NCI-H446 treated with DMSO at 0.1 percent for 48 hours (cell line): ENCODE measurements at regions not wholly inside any gene's neighbourhood (a gene's known extent, or its start where the extent isn't known, plus 50 kb on each side); places are given as distances from the start of the nearest gene placed in this dataset.

Source experiments
- DNase-seq: peaks from one replicate; lab custom pipeline; 2025; lab: John Stamatoyannopoulos, UW

- no peak for DNase-seq
Observed at GRCh38 chr4:129167640-129168260, 71.8 kb downstream of the C4orf33 start.

- no peak for DNase-seq
Observed at GRCh38 chr4:129172181-129172580, 76.2 kb downstream of the C4orf33 start.

- DNase-seq = no peak
Observed at GRCh38 chr4:129176864-129177263, 80.9 kb downstream of the C4orf33 start.

- no peak for DNase-seq
Observed at GRCh38 chr4:129179276-129179675, 83.3 kb downstream of the C4orf33 start.

- DNase-seq = no peak
Observed at GRCh38 chr4:129189630-129190029, 93.7 kb downstream of the C4orf33 start.

GRCh38 chr4:129193357-129194100, 97.6 kb downstream of the C4orf33 start:
- no peak for DNase-seq

GRCh38 chr4:129208481-129208880, 112.5 kb downstream of the C4orf33 start:
- DNase-seq = no peak

- no peak for DNase-seq
Observed at GRCh38 chr4:129213692-129214091, 117.7 kb downstream of the C4orf33 start.

GRCh38 chr4:129218360-129218759, 122.4 kb downstream of the C4orf33 start:
- DNase-seq = no peak

- DNase-seq = no peak
Observed at GRCh38 chr4:129218897-129219296, 122.9 kb downstream of the C4orf33 start.

- no peak for DNase-seq
Observed at GRCh38 chr4:129220254-129220653, 124.3 kb downstream of the C4orf33 start.

GRCh38 chr4:129223945-129224344, 128.0 kb downstream of the C4orf33 start:
- DNase-seq = no peak

GRCh38 chr4:129230846-129231245, 134.9 kb downstream of the C4orf33 start:
- no peak for DNase-seq

GRCh38 chr4:129231945-129232588, 136.1 kb downstream of the C4orf33 start:
- DNase-seq = no peak

- DNase-seq = no peak
Observed at GRCh38 chr4:129232589-129233337, 136.8 kb downstream of the C4orf33 start.

GRCh38 chr4:129233691-129234090, 137.7 kb downstream of the C4orf33 start:
- no peak for DNase-seq

GRCh38 chr4:129236351-129236750, 140.4 kb downstream of the C4orf33 start:
- DNase-seq = no peak

- DNase-seq = no peak
Observed at GRCh38 chr4:129239088-129239487, 143.1 kb downstream of the C4orf33 start.

- DNase-seq = peak; percentile 14
Observed at GRCh38 chr4:129240816-129241215, 144.9 kb downstream of the C4orf33 start.

- no peak for DNase-seq
Observed at GRCh38 chr4:129246145-129246544, 150.2 kb downstream of the C4orf33 start.

GRCh38 chr4:129246910-129247461, 151.0 kb downstream of the C4orf33 start:
- no peak for DNase-seq

- no peak for DNase-seq
Observed at GRCh38 chr4:129248621-129249020, 152.7 kb downstream of the C4orf33 start.
